ENCODE measurements at regions not wholly inside any gene's neighbourhood (a gene's known extent, or its start where the extent isn't known, plus 50 kb on each side); places are given as distances from the start of the nearest gene placed in this dataset.

GRCh38 chr2:121976926-121977325 is 221.5 kb downstream of the TSN start:
- Histone ChIP-seq H3K36me3 (no peaks in the 10 kb centered on the region), H3K27me3 (peaks cover 12% of the 10 kb centered on the region), H3K4me1 (peaks cover 0 to 10% (median 0%) of the 10 kb centered on the region in 3 donors), H3K27ac (no peak overlapping the region), H3K4me3 (no peak overlapping the region), H3K9me3 (no peaks in the 10 kb centered on the region)
- WGBS, 2 donors (ENCODE audit: low coverage in 1 of 2): 29 to 50% methylated on average over 3 of the region's 3 CpGs
- no peak for ATAC-seq
- TF ChIP-seq POLR2AphosphoS5 (IDR thresholded peaks at IDR 0.05): no peak

DNA sequence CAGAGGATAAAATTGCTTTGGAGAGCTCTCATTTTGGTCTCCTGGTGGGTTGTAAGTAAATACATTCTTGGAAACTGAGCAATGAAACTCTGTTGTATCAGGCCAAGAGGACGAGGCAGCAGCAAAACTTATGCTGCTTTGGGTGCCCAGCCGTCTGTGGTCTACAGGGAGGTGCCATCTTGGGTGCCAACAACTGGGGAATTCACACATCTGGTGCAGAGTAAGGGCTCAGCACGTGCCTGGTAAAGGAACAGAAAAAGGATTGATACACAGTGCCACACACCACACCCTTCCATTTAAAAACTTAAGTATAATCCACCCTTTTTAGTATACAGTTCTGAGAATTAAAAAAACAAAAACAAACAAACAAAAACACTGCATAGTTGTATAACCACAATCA is 221.9 kb downstream of the TSN start:
- no peaks in the 10 kb centered on the region for H3K9me3 ChIP-seq
- H3K27me3 ChIP-seq: peaks cover 9% of the 10 kb centered on the region
- H3K27ac ChIP-seq: no peak overlapping the region
- WGBS, 2 donors (ENCODE audit: low coverage in 1 of 2): 50 to 70% methylated on average over 1 to 3 of the region's 3 CpGs
- H3K36me3 ChIP-seq: no peaks in the 10 kb centered on the region
- peaks cover 0 to 10% (median 0%) of the 10 kb centered on the region in 3 donors for H3K4me1 ChIP-seq
- no peak for ATAC-seq
- TF ChIP-seq, protein P1, sequence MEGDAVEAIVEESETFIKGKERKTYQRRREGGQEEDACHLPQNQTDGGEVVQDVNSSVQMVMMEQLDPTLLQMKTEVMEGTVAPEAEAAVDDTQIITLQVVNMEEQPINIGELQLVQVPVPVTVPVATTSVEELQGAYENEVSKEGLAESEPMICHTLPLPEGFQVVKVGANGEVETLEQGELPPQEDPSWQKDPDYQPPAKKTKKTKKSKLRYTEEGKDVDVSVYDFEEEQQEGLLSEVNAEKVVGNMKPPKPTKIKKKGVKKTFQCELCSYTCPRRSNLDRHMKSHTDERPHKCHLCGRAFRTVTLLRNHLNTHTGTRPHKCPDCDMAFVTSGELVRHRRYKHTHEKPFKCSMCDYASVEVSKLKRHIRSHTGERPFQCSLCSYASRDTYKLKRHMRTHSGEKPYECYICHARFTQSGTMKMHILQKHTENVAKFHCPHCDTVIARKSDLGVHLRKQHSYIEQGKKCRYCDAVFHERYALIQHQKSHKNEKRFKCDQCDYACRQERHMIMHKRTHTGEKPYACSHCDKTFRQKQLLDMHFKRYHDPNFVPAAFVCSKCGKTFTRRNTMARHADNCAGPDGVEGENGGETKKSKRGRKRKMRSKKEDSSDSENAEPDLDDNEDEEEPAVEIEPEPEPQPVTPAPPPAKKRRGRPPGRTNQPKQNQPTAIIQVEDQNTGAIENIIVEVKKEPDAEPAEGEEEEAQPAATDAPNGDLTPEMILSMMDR (IDR thresholded peaks at IDR 0.05): no peak
- TF ChIP-seq POLR2A (IDR thresholded peaks at IDR 0.05): no peak
- no peak for TF ChIP-seq EP300 (IDR thresholded peaks at IDR 0.05)
- TF ChIP-seq POLR2AphosphoS5 (IDR thresholded peaks at IDR 0.05): no peak
- no peak overlapping the region for H3K4me3 ChIP-seq

- 71% methylated on average over 1 of the region's 3 CpGs; no CpG with 5 or more reads in 1 of the 2 donors for WGBS, 2 donors (ENCODE audit: low coverage in 1 of 2)
- H3K27ac ChIP-seq: no peak overlapping the region
- H3K4me3 ChIP-seq: no peak overlapping the region
- H3K9me3 ChIP-seq: peaks cover 0 to 12% (median 0%) of the 10 kb centered on the region in 3 donors
- ATAC-seq: no peak
- TF ChIP-seq POLR2A (IDR thresholded peaks at IDR 0.05) (no peak), EP300 (IDR thresholded peaks at IDR 0.05) (no peak), POLR2AphosphoS5 (IDR thresholded peaks at IDR 0.05) (no peak)
- TF ChIP-seq, protein P1 (IDR thresholded peaks at IDR 0.05): no peak
- no peaks in the 10 kb centered on the region for H3K4me1 ChIP-seq
- H3K27me3 ChIP-seq: no peaks in the 10 kb centered on the region
- no peaks in the 10 kb centered on the region for H3K36me3 ChIP-seq
These were observed 237.2 kb downstream of the TSN start for GRCh38 chr2:121992700-121993099.

DNA sequence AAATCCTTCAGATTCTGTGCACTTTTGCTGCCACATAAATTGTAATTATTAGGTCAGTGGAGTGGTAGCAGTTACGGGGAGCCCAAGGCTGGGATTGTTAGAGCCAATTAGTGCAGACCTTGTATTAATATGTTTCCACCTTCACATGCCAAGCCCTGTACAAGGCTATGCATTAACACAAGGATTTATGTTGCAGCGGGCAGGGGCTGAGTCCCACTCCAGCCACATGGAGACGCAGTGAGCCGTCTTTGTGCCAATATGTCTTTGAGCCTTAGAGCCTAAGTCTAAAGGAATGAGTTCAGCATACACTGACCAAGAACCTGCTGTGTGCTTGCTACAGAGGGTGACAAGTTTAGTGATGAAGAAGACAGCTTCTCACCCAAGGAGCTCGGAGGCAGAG is 238.2 kb downstream of the TSN start:
- Histone ChIP-seq H3K4me3 (no peak overlapping the region), H3K36me3 (no peaks in the 10 kb centered on the region), H3K4me1 (no peaks in the 10 kb centered on the region), H3K9me3 (peaks cover 0 to 4% (median 0%) of the 10 kb centered on the region in 3 donors), H3K27ac (no peak overlapping the region), H3K27me3 (no peaks in the 10 kb centered on the region)
- TF ChIP-seq EP300 (IDR thresholded peaks at IDR 0.05) (no peak), POLR2AphosphoS5 (IDR thresholded peaks at IDR 0.05) (no peak)
- WGBS, 2 donors (ENCODE audit: low coverage in 1 of 2): 90 to 93% methylated on average over 2 to 3 of the region's 5 CpGs
- ATAC-seq: no peak

DNA sequence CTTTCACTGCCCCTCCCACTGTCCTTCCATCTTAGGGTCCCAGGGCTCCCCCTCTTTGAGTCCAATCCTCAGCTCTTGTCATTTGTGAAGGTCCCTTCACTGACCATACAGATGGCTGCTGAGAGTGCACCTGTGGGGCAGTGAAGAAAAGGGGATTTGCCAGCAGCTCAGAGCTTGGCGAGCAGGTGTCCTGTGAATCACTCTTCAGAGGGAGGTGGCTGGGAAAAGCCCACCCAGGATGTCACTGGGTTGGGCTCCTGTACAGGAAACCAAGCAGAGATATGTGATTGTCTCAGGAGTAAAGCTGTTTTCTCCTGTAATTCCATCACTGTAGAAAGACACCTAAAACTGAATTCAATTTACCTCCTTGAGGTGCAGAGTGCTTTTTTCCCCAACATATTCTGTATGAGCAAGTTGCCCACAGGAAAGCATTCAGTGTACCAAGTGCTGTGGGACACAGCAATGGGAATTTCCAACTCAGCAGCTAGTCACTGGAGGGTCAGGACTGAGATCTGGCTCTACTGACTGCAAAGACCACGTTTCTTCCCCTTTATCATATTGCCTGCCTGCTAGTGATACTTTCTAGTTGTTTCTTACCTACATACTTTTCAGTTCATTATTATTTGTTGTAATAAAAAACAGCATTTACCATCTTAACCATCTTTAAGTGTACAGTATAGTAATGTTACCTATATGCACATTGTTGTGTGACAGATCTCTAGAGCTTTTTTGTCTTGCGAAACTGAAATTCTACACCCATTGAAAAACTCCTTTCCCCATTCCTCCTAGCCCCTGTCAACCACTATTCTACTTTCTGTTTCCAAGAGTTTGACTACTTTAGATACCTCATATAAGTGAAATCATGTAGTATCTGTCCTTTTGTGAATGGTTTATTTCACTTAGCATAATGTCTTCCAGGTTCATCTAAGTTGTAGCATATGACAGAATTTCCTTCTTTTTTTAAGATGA is 239.1 kb downstream of the TSN start:
- 53 to 100% methylated on average over 2 of the region's 3 CpGs for WGBS, 2 donors (ENCODE audit: low coverage in 1 of 2)
- no peaks in the 10 kb centered on the region for H3K4me1 ChIP-seq
- no peaks in the 10 kb centered on the region for H3K9me3 ChIP-seq

More for the DNA sequence above, 239.1 kb downstream of the TSN start:
- H3K36me3 ChIP-seq: no peaks in the 10 kb centered on the region
- ATAC-seq: no peak
- H3K27ac ChIP-seq: no peak overlapping the region
- H3K4me3 ChIP-seq: no peak overlapping the region
- no peak for TF ChIP-seq POLR2AphosphoS5 (IDR thresholded peaks at IDR 0.05)
- TF ChIP-seq, protein P1 (IDR thresholded peaks at IDR 0.05): no peak
- TF ChIP-seq POLR2A (IDR thresholded peaks at IDR 0.05): no peak
- no peak for TF ChIP-seq EP300 (IDR thresholded peaks at IDR 0.05)
- no peaks in the 10 kb centered on the region for H3K27me3 ChIP-seq

Data from gastroesophageal sphincter (tissue), 4 donors.